ENCODE measurements at regions not wholly inside any gene's neighbourhood (a gene's known extent, or its start where the extent isn't known, plus 50 kb on each side); places are given as distances from the start of the nearest gene placed in this dataset.

- TF ChIP-seq POLR2A (IDR thresholded peaks at IDR 0.05), result no peak
- TF ChIP-seq CTCF (IDR thresholded peaks at IDR 0.05 in 4 of 5, conservative IDR thresholded peaks at IDR 0.05 in 1 of 5), result no peak
Observed at GRCh38 chr2:118613737-118614136, 233.7 kb downstream of the EN1 start.
